Activated CD8-positive, alpha-beta memory T cell treated with anti-CD3 and anti-CD28 coated beads for 36 hours (primary cell): ENCODE measurements at regions not wholly inside any gene's neighbourhood (a gene's known extent, or its start where the extent isn't known, plus 50 kb on each side); places are given as distances from the start of the nearest gene placed in this dataset.

Source experiments
- CTCF ChIA-PET: fragments of 350-600 bp; sonication (Branson Sonifier 250); formaldehyde crosslinking; loops from one replicate; lab custom pipeline; 2021; ENCODE audit warnings: antibody characterized with exemption; lab: Charles Lee
- POLR2A ChIA-PET: fragments of 350-600 bp; sonication (Branson Sonifier 250); formaldehyde crosslinking; loops from one replicate; lab custom pipeline; 2021; ENCODE audit warnings: antibody characterized with exemption; lab: Charles Lee

GRCh38 chr4:10285028-10285427, 168.4 kb upstream of the WDR1 start:
- CTCF ChIA-PET, result no interaction called here
- POLR2A ChIA-PET, result no interaction called here

- CTCF ChIA-PET, result no interaction called here
- POLR2A ChIA-PET, result no interaction called here
These were observed 167.2 kb upstream of the WDR1 start for GRCh38 chr4:10283761-10284160.

- ChIA-PET POLR2A (no interaction called here), CTCF (no interaction called here)
These were observed 165.4 kb upstream of the WDR1 start for GRCh38 chr4:10281996-10282395.

- CTCF ChIA-PET, result no interaction called here
These were observed 162.7 kb upstream of the WDR1 start for GRCh38 chr4:10279261-10279660.

GRCh38 chr4:10278071-10278470, 161.5 kb upstream of the WDR1 start:
- POLR2A ChIA-PET, result no interaction called here

More at GRCh38 chr4:10279261-10279660, 162.7 kb upstream of the WDR1 start:
- POLR2A ChIA-PET, result no interaction called here

GRCh38 chr4:10276152-10276551, 159.6 kb upstream of the WDR1 start:
- CTCF ChIA-PET, result no interaction called here
- POLR2A ChIA-PET, result no interaction called here

More at GRCh38 chr4:10278071-10278470, 161.5 kb upstream of the WDR1 start:
- CTCF ChIA-PET, result no interaction called here

GRCh38 chr4:10275696-10276095, 159.1 kb upstream of the WDR1 start:
- ChIA-PET CTCF (no interaction called here), POLR2A (no interaction called here)

- ChIA-PET POLR2A (no interaction called here), CTCF (no interaction called here)
These were observed 156.4 kb upstream of the WDR1 start for GRCh38 chr4:10273030-10273429.

GRCh38 chr4:10272511-10272910, 155.9 kb upstream of the WDR1 start:
- ChIA-PET POLR2A (no interaction called here), CTCF (no interaction called here)

- ChIA-PET CTCF (no interaction called here), POLR2A (no interaction called here)
These were observed 150.5 kb upstream of the WDR1 start for GRCh38 chr4:10267066-10267465.

GRCh38 chr4:10260777-10261176, 144.2 kb upstream of the WDR1 start:
- CTCF ChIA-PET, result no interaction called here
- POLR2A ChIA-PET, result no interaction called here

- CTCF ChIA-PET, result no interaction called here
- POLR2A ChIA-PET, result no interaction called here
These were observed 143.4 kb upstream of the WDR1 start for GRCh38 chr4:10259976-10260375.

- CTCF ChIA-PET, result interaction anchor here (1.2 kb wide), 1 partner anchor 13 kb away, joined by 3 read pairs; no protein-coding TSS in a partner anchor
- POLR2A ChIA-PET, result no interaction called here
These were observed 139.6 kb upstream of the WDR1 start for GRCh38 chr4:10256203-10256602.

GRCh38 chr4:10253765-10254164, 137.2 kb upstream of the WDR1 start:
- CTCF ChIA-PET, result interaction anchor here (0.8 kb wide), 1 partner anchor 408 kb away, joined by 3 read pairs; no protein-coding TSS in a partner anchor
- POLR2A ChIA-PET, result no interaction called here

GRCh38 chr4:10245751-10246150, 129.2 kb upstream of the WDR1 start:
- CTCF ChIA-PET, result no interaction called here
- POLR2A ChIA-PET, result no interaction called here

- POLR2A ChIA-PET, result no interaction called here
These were observed 127.3 kb upstream of the WDR1 start for GRCh38 chr4:10243856-10244255.

GRCh38 chr4:10240691-10241090, 124.1 kb upstream of the WDR1 start:
- CTCF ChIA-PET, result no interaction called here
- POLR2A ChIA-PET, result no interaction called here

More at GRCh38 chr4:10243856-10244255, 127.3 kb upstream of the WDR1 start:
- CTCF ChIA-PET, result no interaction called here

GRCh38 chr4:10239982-10240654, 123.5 kb upstream of the WDR1 start:
- POLR2A ChIA-PET, result no interaction called here

GRCh38 chr4:10237131-10237530, 120.5 kb upstream of the WDR1 start:
- ChIA-PET CTCF (no interaction called here), POLR2A (no interaction called here)

More at GRCh38 chr4:10239982-10240654, 123.5 kb upstream of the WDR1 start:
- CTCF ChIA-PET, result interaction anchor here (1.2 kb wide), 1 partner anchor 82 kb away, joined by 3 read pairs; no protein-coding TSS in a partner anchor

- ChIA-PET POLR2A (no interaction called here), CTCF (no interaction called here)
These were observed 115.5 kb upstream of the WDR1 start for GRCh38 chr4:10232114-10232513.

GRCh38 chr4:10226756-10227155, 110.2 kb upstream of the WDR1 start:
- ChIA-PET POLR2A (no interaction called here), CTCF (no interaction called here)

GRCh38 chr4:10225096-10225495, 108.5 kb upstream of the WDR1 start:
- ChIA-PET CTCF (no interaction called here), POLR2A (no interaction called here)
